ENCODE measurements at regions not wholly inside any gene's neighbourhood (a gene's known extent, or its start where the extent isn't known, plus 50 kb on each side); places are given as distances from the start of the nearest gene placed in this dataset.

- no peak for TF ChIP-seq USF2 (IDR thresholded peaks at IDR 0.05; ENCODE audit: low read length)
- no peak for TF ChIP-seq POU5F1 (IDR thresholded peaks at IDR 0.05; ENCODE audit: low read depth, low read length)
- TF ChIP-seq TEAD4 (IDR thresholded peaks at IDR 0.05; ENCODE audit: low read depth, low read length), result no peak
- TF ChIP-seq CTBP2 (IDR thresholded peaks at IDR 0.05; ENCODE audit: borderline replicate concordance, insufficient read depth, insufficient read length, low read length), result no peak
- TF ChIP-seq MAX (IDR thresholded peaks at IDR 0.05), result no peak
- no peak for TF ChIP-seq YY1 (IDR thresholded peaks at IDR 0.05; ENCODE audit: low read depth, low read length)
- no peak for TF ChIP-seq CHD1 (IDR thresholded peaks at IDR 0.05; ENCODE audit: low read depth, low read length)
Observed at GRCh38 chr9:28960602-28961001, 1387.3 kb upstream of the C9orf72 start (continued).
